Neural cell (in vitro differentiated cells): ENCODE measurements at regions not wholly inside any gene's neighbourhood (a gene's known extent, or its start where the extent isn't known, plus 50 kb on each side); places are given as distances from the start of the nearest gene placed in this dataset.

Source experiments
- H2AFZ ChIP-seq: fragments of 200-600, 300-800 bp; sonication (generic), shearing (Covaris generic); 2 replicates; pipeline ENCODE4 v1.6.0; 2014; ENCODE audit warnings: low read depth, mild to moderate bottlenecking, antibody characterized with exemption, low read length, moderate library complexity
- H3F3A ChIP-seq: fragments of 200-600 bp; shearing (Covaris generic); 2 replicates; pipeline ENCODE4 v1.6.1; 2016; ENCODE audit warnings: mild to moderate bottlenecking, moderate library complexity, mixed read lengths, antibody characterized with exemption, low read length; ENCODE audit not compliant: insufficient read depth, poor library complexity, severe bottlenecking
- H3K27ac ChIP-seq: fragments of 200-600, 300-800 bp; sonication (generic), shearing (Covaris generic); 2 replicates; pipeline ENCODE4 v1.5.1; 2014; ENCODE audit warnings: mild to moderate bottlenecking, low read length, moderate library complexity
- H3K27me3 ChIP-seq: fragments of 300-800, 200-600 bp; sonication (generic), shearing (Covaris generic); 2 replicates; pipeline ENCODE4 v1.6.0; 2014; ENCODE audit warnings: mild to moderate bottlenecking, low read depth, low read length, moderate library complexity; ENCODE audit not compliant: insufficient read depth
- H3K36me3 ChIP-seq: fragments of 300-800, 200-600 bp; sonication (generic), shearing (Covaris generic); 2 replicates; pipeline ENCODE4 v1.5.1; 2014; ENCODE audit warnings: mild to moderate bottlenecking, antibody characterized with exemption, low read length, moderate library complexity; ENCODE audit not compliant: insufficient read depth
- H3K4me2 ChIP-seq: fragments of 300-800, 200-600 bp; sonication (generic), shearing (Covaris generic); 2 replicates; pipeline ENCODE4 v1.6.0; 2014; ENCODE audit warnings: mild to moderate bottlenecking, low read length
- H3K4me3 ChIP-seq: fragments of 300-800, 200-600 bp; sonication (generic), shearing (Covaris generic); 2 replicates; pipeline ENCODE4 v1.5.1; 2014; ENCODE audit warnings: mild to moderate bottlenecking, low read length, moderate library complexity
- H3K79me2 ChIP-seq: fragments of 200-600 bp; shearing (Covaris generic); replicated peaks from 2 replicates; pipeline ENCODE4 v1.6.0; 2014; ENCODE audit warnings: mild to moderate bottlenecking, low read length, moderate library complexity; ENCODE audit not compliant: insufficient read depth
- H3K9ac ChIP-seq: fragments of 300-800, 200-600 bp; sonication (generic), shearing (Covaris generic); 2 replicates; pipeline ENCODE4 v1.6.1; 2016; ENCODE audit warnings: mild to moderate bottlenecking, low read length, mixed read lengths
- H3K9me2 ChIP-seq: fragments of 200-600 bp; shearing (Covaris generic); 2 replicates; pipeline ENCODE4 v1.6.1; 2016; ENCODE audit warnings: mild to moderate bottlenecking, low read length, mixed read lengths; ENCODE audit not compliant: insufficient read depth
- H3K9me3 ChIP-seq: fragments of 200-600, 300-800 bp; sonication (generic), shearing (Covaris generic); 2 replicates; pipeline ENCODE4 v1.6.1; 2016; ENCODE audit warnings: mild to moderate bottlenecking, mixed run types, low read length, moderate library complexity, mixed read lengths
- H4K20me1 ChIP-seq: fragments of 200-600 bp; shearing (Covaris generic); 2 replicates; pipeline ENCODE4 v1.6.1; 2016; ENCODE audit warnings: mild to moderate bottlenecking, mixed run types; ENCODE audit not compliant: insufficient read depth
- EP300 ChIP-seq: fragments of 450-650 bp; conservative IDR thresholded peaks from 2 replicates; pipeline ENCODE4 v1.6.1; 2014; ENCODE audit warnings: antibody characterized with exemption, mild to moderate bottlenecking, moderate library complexity; ENCODE audit not compliant: poor library complexity, severe bottlenecking
- EZH2 ChIP-seq: fragments of 200-600, 300-800 bp; shearing (Covaris generic), sonication (generic); IDR thresholded peaks from 2 replicates; pipeline ENCODE4 v1.6.1; 2014; ENCODE audit warnings: antibody characterized with exemption, low read length, borderline replicate concordance, mild to moderate bottlenecking; ENCODE audit not compliant: insufficient read depth, poor library complexity, severe bottlenecking
- MXI1 ChIP-seq: fragments of 450-650 bp; conservative IDR thresholded peaks from 2 replicates; pipeline ENCODE4 v1.6.1; 2014; ENCODE audit warnings: antibody characterized with exemption, mild to moderate bottlenecking; ENCODE audit not compliant: poor library complexity, severe bottlenecking
- POLR2AphosphoS5 ChIP-seq: IDR thresholded peaks from 2 replicates; pipeline ENCODE4 v1.6.1; 2012
- RAD21 ChIP-seq: fragments of 450-650 bp; conservative IDR thresholded peaks from 2 replicates; pipeline ENCODE4 v1.6.1; 2014; ENCODE audit warnings: antibody characterized with exemption, mild to moderate bottlenecking, moderate library complexity
- SMC3 ChIP-seq: fragments of 450-650 bp; conservative IDR thresholded peaks from 2 replicates; pipeline ENCODE4 v1.6.1; 2014; ENCODE audit warnings: antibody characterized with exemption, mild to moderate bottlenecking, moderate library complexity; ENCODE audit not compliant: poor library complexity
- TAF1 ChIP-seq: IDR thresholded peaks from 2 replicates; pipeline ENCODE4 v1.6.1; 2012; ENCODE audit warnings: low read depth
- TF ChIP-seq, protein P1 (sequence below): IDR thresholded peaks from 2 replicates; pipeline ENCODE4 v1.6.1; 2012; ENCODE audit warnings: borderline replicate concordance
- TF ChIP-seq, protein P2 (sequence below): fragments of 450-650 bp; IDR thresholded peaks from 2 replicates; pipeline ENCODE4 v1.5.1; 2014; ENCODE audit warnings: antibody characterized with exemption, mild to moderate bottlenecking, moderate library complexity; ENCODE audit not compliant: poor library complexity, severe bottlenecking

- Histone ChIP-seq H3K4me2 (no peak overlapping the region), H3K79me2 (no peaks in the 10 kb centered on the region), H3F3A (no peaks in the 10 kb centered on the region), H3K9me3 (no peaks in the 10 kb centered on the region), H2AFZ (no peak overlapping the region), H3K9ac (no peak overlapping the region), H3K27me3 (no peaks in the 10 kb centered on the region), H3K36me3 (no peaks in the 10 kb centered on the region), H3K4me3 (no peak overlapping the region), H3K9me2 (no peaks in the 10 kb centered on the region), H3K27ac (no peak overlapping the region), H4K20me1 (no peaks in the 10 kb centered on the region)
- TF ChIP-seq SMC3 (no peak), RAD21 (no peak)
Observed at GRCh38 chr2:228678110-228678509, 496.6 kb upstream of the SPHKAP start.

DNA sequence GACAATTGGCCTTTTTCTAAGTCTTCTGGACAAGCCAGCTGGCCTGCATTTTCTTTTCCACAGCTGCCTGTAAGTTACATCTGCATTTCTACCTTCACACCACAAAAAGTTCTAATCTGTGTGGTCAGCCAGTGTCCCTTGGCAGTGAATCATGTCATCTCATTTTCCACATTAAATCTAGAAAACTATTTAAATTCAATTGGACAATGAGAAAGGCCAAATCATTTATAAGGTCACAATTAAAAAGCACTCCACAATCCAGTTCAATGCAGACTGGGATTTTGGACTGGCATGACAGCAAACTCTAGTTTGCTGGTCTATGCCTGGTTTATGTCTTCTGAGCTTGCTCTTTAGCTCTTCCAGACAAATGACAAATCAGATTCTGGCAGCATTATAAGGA is 494.2 kb upstream of the SPHKAP start:
- Histone ChIP-seq H3K36me3 (no peaks in the 10 kb centered on the region), H3K4me3 (no peak overlapping the region), H3K79me2 (no peaks in the 10 kb centered on the region), H3K27ac (no peak overlapping the region), H3K27me3 (no peaks in the 10 kb centered on the region), H3K9me2 (no peaks in the 10 kb centered on the region), H3K9ac (no peak overlapping the region), H4K20me1 (no peaks in the 10 kb centered on the region), H3K9me3 (no peaks in the 10 kb centered on the region), H3F3A (no peaks in the 10 kb centered on the region), H3K4me2 (no peak overlapping the region), H2AFZ (no peak overlapping the region)
- TF ChIP-seq, protein P1, sequence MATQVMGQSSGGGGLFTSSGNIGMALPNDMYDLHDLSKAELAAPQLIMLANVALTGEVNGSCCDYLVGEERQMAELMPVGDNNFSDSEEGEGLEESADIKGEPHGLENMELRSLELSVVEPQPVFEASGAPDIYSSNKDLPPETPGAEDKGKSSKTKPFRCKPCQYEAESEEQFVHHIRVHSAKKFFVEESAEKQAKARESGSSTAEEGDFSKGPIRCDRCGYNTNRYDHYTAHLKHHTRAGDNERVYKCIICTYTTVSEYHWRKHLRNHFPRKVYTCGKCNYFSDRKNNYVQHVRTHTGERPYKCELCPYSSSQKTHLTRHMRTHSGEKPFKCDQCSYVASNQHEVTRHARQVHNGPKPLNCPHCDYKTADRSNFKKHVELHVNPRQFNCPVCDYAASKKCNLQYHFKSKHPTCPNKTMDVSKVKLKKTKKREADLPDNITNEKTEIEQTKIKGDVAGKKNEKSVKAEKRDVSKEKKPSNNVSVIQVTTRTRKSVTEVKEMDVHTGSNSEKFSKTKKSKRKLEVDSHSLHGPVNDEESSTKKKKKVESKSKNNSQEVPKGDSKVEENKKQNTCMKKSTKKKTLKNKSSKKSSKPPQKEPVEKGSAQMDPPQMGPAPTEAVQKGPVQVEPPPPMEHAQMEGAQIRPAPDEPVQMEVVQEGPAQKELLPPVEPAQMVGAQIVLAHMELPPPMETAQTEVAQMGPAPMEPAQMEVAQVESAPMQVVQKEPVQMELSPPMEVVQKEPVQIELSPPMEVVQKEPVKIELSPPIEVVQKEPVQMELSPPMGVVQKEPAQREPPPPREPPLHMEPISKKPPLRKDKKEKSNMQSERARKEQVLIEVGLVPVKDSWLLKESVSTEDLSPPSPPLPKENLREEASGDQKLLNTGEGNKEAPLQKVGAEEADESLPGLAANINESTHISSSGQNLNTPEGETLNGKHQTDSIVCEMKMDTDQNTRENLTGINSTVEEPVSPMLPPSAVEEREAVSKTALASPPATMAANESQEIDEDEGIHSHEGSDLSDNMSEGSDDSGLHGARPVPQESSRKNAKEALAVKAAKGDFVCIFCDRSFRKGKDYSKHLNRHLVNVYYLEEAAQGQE, result no peak
- TF ChIP-seq EP300 (no peak), SMC3 (no peak), MXI1 (no peak), EZH2 (no peak)
- TF ChIP-seq, protein P2, sequence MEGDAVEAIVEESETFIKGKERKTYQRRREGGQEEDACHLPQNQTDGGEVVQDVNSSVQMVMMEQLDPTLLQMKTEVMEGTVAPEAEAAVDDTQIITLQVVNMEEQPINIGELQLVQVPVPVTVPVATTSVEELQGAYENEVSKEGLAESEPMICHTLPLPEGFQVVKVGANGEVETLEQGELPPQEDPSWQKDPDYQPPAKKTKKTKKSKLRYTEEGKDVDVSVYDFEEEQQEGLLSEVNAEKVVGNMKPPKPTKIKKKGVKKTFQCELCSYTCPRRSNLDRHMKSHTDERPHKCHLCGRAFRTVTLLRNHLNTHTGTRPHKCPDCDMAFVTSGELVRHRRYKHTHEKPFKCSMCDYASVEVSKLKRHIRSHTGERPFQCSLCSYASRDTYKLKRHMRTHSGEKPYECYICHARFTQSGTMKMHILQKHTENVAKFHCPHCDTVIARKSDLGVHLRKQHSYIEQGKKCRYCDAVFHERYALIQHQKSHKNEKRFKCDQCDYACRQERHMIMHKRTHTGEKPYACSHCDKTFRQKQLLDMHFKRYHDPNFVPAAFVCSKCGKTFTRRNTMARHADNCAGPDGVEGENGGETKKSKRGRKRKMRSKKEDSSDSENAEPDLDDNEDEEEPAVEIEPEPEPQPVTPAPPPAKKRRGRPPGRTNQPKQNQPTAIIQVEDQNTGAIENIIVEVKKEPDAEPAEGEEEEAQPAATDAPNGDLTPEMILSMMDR, result no peak

GRCh38 chr2:228675091-228675490 is 493.6 kb upstream of the SPHKAP start:
- TF ChIP-seq EP300 (no peak), POLR2AphosphoS5 (no peak), SMC3 (no peak), EZH2 (no peak), RAD21 (no peak), TAF1 (no peak)
- TF ChIP-seq, protein P2, result no peak
- TF ChIP-seq, protein P1, result no peak
- H2AFZ ChIP-seq, result no peak overlapping the region
- no peaks in the 10 kb centered on the region for H3K9me2 ChIP-seq
- no peaks in the 10 kb centered on the region for H3K27me3 ChIP-seq
- H3K9me3 ChIP-seq, result no peaks in the 10 kb centered on the region
- H3K79me2 ChIP-seq, result no peaks in the 10 kb centered on the region
- H3K9ac ChIP-seq, result no peak overlapping the region
- no peaks in the 10 kb centered on the region for H3F3A ChIP-seq
- no peak overlapping the region for H3K4me2 ChIP-seq
- H3K27ac ChIP-seq, result no peak overlapping the region
- H4K20me1 ChIP-seq, result no peaks in the 10 kb centered on the region
- H3K4me3 ChIP-seq, result no peak overlapping the region
- H3K36me3 ChIP-seq, result no peaks in the 10 kb centered on the region
